GM21717 (cell line): ENCODE measurements at regions not wholly inside any gene's neighbourhood (a gene's known extent, or its start where the extent isn't known, plus 50 kb on each side); places are given as distances from the start of the nearest gene placed in this dataset.
"Not testable (repeated sequence)": the region's sequence is repeated elsewhere in the genome, so short reads cannot be mapped to it uniquely, and the experiment has no call there.

Experiments used
- ATAC-seq: cut with Tn5 transposase; IDR thresholded peaks from one replicate; pipeline ENCODE4 v1.9.1; 2021; ENCODE audit warnings: mild to moderate bottlenecking, moderate library complexity; ENCODE audit not compliant: unreplicated experiment

GRCh38 chr5:158275511-158275910, 416.6 kb upstream of the CLINT1 start:
- ATAC-seq = no peak

- no peak for ATAC-seq
Measured at GRCh38 chr5:158273035-158273434, 414.1 kb upstream of the CLINT1 start.

- no peak for ATAC-seq
Measured at GRCh38 chr5:158272409-158272808, 413.5 kb upstream of the CLINT1 start.

GRCh38 chr5:158270996-158271554, 412.1 kb upstream of the CLINT1 start:
- ATAC-seq = no peak

- ATAC-seq = no peak
Measured at GRCh38 chr5:158268286-158268685, 409.3 kb upstream of the CLINT1 start.

GRCh38 chr5:158267228-158267627, 408.3 kb upstream of the CLINT1 start:
- ATAC-seq = no peak

GRCh38 chr5:158265931-158266700, 407.2 kb upstream of the CLINT1 start:
- no peak for ATAC-seq

- ATAC-seq = no peak
Measured at GRCh38 chr5:158265346-158265745, 406.4 kb upstream of the CLINT1 start.

GRCh38 chr5:158264264-158264663, 405.3 kb upstream of the CLINT1 start:
- no peak for ATAC-seq

GRCh38 chr5:158261674-158262367, 402.9 kb upstream of the CLINT1 start:
- ATAC-seq = no peak

GRCh38 chr5:158256096-158256495, 397.2 kb upstream of the CLINT1 start:
- no peak for ATAC-seq

- ATAC-seq = no peak
Measured at GRCh38 chr5:158255609-158256008, 396.7 kb upstream of the CLINT1 start.

GRCh38 chr5:158246661-158247060, 387.7 kb upstream of the CLINT1 start:
- no peak for ATAC-seq

GRCh38 chr5:158245513-158245912, 386.6 kb upstream of the CLINT1 start:
- no peak for ATAC-seq

- ATAC-seq = no peak
Measured at GRCh38 chr5:158244882-158245281, 385.9 kb upstream of the CLINT1 start.

- no peak for ATAC-seq
Measured at GRCh38 chr5:158236511-158237335, 377.8 kb upstream of the CLINT1 start.

GRCh38 chr5:158235159-158235547, 376.2 kb upstream of the CLINT1 start:
- ATAC-seq = no peak

- no peak for ATAC-seq
Measured at GRCh38 chr5:158234323-158235158, 375.6 kb upstream of the CLINT1 start.

- ATAC-seq = no peak
Measured at GRCh38 chr5:158233735-158234322, 374.9 kb upstream of the CLINT1 start.

- ATAC-seq = not testable (repeated sequence)
Measured at GRCh38 chr5:158227314-158227713, 368.4 kb upstream of the CLINT1 start.
